HG02943 (cell line): ENCODE measurements at regions not wholly inside any gene's neighbourhood (a gene's known extent, or its start where the extent isn't known, plus 50 kb on each side); places are given as distances from the start of the nearest gene placed in this dataset.
"Not testable (repeated sequence)": the region's sequence is repeated elsewhere in the genome, so short reads cannot be mapped to it uniquely, and the experiment has no call there.

Source experiments
- ATAC-seq: cut with Tn5 transposase; IDR thresholded peaks from one replicate; pipeline ENCODE4 v1.9.1; 2021; ENCODE audit warnings: mild to moderate bottlenecking, low read depth, moderate library complexity; ENCODE audit not compliant: unreplicated experiment

GRCh38 chr10:55551603-55552002, 750.6 kb upstream of the PCDH15 start:
- no peak for ATAC-seq

- no peak for ATAC-seq
Observed at GRCh38 chr10:55550236-55550635, 749.2 kb upstream of the PCDH15 start.

GRCh38 chr10:55537497-55537896, 736.5 kb upstream of the PCDH15 start:
- not testable (repeated sequence) for ATAC-seq

DNA sequence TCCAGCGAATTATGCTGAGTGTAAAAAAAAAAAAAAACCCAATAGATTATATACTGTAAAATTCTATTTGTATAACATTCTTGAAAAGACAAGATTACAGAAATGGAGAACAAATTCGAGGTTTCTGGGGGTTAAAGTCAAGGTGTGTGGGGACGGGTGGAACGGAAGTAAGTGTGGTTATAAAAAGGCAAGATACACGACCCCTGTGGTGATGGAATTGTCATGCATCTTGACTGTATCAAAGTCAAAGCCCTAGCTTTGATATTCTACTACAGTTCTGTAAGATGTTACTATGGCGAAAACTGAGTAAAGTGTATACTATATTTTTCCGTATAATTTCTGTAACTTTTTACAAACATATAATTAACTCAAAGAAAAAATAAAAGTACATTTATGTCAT, 718.2 kb upstream of the PCDH15 start:
- no peak for ATAC-seq

DNA sequence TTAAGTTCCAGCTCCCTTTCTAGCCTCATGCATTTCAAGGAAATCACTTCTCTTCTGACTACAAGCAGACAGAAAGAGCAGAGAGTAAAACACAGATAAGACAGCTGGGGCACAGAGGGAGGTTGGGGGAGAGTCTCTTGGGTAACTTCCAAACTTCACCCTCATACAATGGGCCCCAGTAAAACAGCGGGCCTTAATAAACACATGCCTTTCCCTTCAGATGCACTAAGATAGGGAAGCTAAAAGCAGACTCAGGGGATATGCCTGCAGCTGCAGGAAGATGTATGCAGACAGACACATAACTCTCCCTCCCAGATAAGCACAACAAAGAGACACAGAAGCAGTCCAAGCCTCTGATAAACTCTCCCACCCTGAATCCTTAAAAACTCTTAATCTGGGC, 717.4 kb upstream of the PCDH15 start:
- ATAC-seq: not testable (repeated sequence)

- ATAC-seq: no peak
Observed at GRCh38 chr10:55509168-55509567, 708.1 kb upstream of the PCDH15 start.

- ATAC-seq: no peak
Observed at GRCh38 chr10:55500931-55501559, 700.0 kb upstream of the PCDH15 start.

DNA sequence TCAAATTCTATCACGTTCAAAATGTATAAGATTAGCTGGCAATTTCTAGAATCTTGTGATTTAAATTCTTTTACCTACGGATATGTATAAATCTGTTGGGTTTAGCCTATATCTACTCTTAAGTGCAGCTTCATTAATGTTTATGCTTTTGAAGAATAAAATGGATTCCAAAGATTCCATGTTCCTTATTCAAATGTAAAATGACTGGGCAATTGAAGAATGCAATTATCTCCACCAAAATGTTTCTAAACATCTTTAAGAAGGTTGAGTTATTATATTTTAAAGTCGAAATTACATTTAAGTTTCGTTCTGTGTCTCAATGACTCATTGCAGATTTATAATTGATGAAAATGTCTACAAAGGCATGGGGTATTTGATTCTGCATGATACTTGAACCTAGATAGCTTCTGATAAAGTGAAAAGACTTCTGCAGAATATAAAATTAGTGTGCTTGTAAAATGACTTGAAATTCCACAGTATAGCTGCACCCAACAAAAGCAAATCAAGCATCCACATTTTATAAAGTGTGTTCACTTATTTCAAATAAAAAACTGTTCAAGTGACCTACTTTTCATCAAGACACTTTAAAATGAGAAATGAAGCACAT, 697.0 kb upstream of the PCDH15 start:
- no peak for ATAC-seq

GRCh38 chr10:55495555-55495954, 694.5 kb upstream of the PCDH15 start:
- no peak for ATAC-seq

DNA sequence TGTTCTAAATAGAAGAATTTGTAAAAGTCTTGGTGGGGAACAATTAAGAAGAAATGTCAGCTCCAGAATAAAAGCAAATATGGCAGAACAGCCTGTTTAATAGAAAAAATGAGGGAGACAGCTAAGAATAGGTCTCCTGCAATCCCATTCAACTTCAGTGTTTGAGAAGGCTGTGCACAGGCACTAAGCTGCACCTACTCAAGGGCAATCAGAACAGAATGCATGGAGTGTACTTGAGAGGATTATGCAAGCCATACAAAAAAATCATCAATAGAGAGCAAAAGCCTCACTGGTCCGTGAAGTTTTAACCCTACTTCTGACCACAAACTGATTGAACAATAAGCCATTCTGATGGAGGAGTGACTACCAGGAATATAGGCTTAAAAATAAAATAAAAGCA, 690.7 kb upstream of the PCDH15 start:
- ATAC-seq: no peak

- no peak for ATAC-seq
Observed at GRCh38 chr10:55485827-55486226, 684.8 kb upstream of the PCDH15 start.

GRCh38 chr10:55476129-55476528, 675.1 kb upstream of the PCDH15 start:
- no peak for ATAC-seq

- no peak for ATAC-seq
Observed at GRCh38 chr10:55474258-55474657, 673.2 kb upstream of the PCDH15 start.

DNA sequence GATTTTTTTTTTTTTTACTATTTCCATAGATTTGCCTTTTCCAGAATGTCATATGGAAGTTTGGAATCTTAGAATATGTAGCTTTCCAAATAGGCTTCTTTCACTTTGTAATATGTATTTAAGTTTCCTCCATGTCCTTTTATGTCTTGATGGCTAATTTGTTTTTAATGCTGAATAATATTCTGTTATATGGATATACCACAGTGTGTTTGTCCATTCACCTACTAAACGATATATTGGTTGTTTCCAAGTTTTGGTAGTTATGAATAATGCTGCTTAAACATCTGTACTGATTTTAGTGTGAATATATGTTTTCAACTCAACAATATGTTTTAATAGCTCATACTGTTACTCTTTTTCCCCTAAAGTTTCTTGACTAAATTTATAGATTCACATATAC, 669.8 kb upstream of the PCDH15 start:
- ATAC-seq: no peak

GRCh38 chr10:55466806-55467504, 665.9 kb upstream of the PCDH15 start:
- no peak for ATAC-seq

- ATAC-seq: no peak
Observed at GRCh38 chr10:55464083-55464482, 663.1 kb upstream of the PCDH15 start.

DNA sequence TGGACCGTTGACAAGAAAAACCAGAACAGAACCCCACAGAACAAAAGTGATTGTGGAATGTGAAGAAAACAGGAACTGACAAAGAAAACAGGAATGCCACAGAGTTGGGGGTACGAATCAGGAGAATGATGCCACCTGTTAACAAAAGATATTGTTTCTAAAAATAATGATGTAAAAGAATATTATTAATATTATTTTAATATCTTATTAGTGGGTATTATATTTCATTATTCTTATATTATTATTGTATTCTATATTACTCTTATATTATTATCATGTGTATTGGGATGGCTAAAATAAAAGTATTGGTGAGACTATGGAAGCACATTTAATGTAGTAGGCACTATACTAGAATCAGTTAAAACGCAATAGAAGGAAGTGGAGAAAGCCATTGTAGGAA, 659.0 kb upstream of the PCDH15 start:
- no peak for ATAC-seq

DNA sequence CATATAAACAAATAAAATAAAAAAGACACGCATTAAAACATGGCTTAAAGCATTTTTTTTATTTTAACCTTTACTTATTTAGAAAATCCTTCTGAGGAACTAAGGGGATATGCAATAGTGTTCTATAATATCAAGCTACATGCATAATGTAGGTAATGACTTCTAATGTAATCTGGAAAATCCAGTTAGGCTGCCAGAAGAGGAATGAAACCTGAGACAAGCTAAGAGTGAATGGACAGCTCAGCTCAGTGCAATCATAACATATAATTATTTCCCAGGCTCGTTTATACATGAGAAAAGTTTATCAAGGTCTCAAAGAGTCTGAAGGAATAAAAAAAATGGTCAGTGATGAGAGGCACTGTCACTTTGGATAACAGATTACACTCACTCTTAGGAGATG, 649.0 kb upstream of the PCDH15 start:
- ATAC-seq: no peak

DNA sequence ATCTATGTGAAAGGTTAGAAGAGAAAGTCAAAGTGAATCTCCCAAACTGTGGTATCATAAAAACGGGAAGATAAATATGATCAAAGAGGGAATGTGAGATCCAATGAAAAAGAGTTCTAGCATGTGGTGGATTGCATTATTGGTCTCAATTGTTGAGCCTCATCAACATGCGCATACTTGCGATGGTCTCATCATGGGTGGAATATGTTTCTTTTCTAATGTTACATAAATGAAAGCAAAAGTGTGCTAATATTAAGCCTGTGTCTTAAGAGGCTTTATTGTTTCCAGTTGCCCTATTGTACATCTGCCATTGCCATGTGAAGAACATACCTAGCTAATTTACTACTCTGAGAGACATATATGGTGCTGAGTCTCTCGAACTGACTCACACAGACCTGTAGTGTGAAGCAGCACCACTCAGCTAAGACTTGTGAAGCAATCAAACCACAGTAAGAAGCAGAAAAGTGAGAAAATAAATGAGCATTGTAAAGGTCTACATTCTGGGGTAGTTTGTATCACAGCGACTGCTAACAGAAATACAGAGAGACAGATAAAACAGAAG, 645.5 kb upstream of the PCDH15 start:
- ATAC-seq: no peak

DNA sequence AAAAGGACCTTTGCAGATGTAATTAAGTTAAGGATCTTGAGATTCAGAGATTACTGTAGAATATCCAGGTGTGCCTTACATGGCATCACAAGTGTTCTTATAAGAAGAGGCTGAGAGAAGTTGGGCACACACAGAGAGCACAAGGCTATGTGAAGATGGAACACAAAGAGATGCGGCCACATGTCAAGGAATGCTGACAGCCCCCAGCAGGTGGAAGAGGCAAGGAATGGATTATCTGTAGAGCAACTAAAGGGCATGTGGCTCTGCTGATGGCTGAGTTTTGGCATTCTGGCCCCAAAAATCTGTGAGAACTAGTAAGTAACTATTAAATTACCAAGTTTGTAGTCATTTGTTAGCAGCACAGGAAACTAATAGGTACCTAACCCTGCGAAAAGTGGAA, 640.7 kb upstream of the PCDH15 start:
- ATAC-seq: no peak

- ATAC-seq: no peak
Observed at GRCh38 chr10:55426138-55426537, 625.1 kb upstream of the PCDH15 start.

GRCh38 chr10:55410415-55410885, 609.4 kb upstream of the PCDH15 start:
- ATAC-seq: no peak
